GM12864 (cell line): ENCODE measurements at regions not wholly inside any gene's neighbourhood (a gene's known extent, or its start where the extent isn't known, plus 50 kb on each side); places are given as distances from the start of the nearest gene placed in this dataset.

Source experiments
- DNase-seq: peaks from one replicate; pipeline ENCODE4 v3.0.0-alpha.2; 2011; ENCODE audit warnings: low read depth
- H3K4me3 ChIP-seq: 2 replicates; pipeline ENCODE4 v1.5.1; 2011; ENCODE audit warnings: mild to moderate bottlenecking, low read depth, low read length, control low read depth
- CTCF ChIP-seq: IDR thresholded peaks from 2 replicates; pipeline ENCODE4 v1.5.1; 2011; ENCODE audit warnings: low read depth, mild to moderate bottlenecking, moderate library complexity, low read length, control low read depth, inconsistent platforms; ENCODE audit errors: missing control alignments

- no peak for TF ChIP-seq CTCF
- no peak for DNase-seq
- H3K4me3 ChIP-seq, result no peak overlapping the region
Measured at GRCh38 chr1:114324662-114324965, 170.9 kb upstream of the SYT6 start.

GRCh38 chr1:114323959-114324661 lies 170.4 kb upstream of the SYT6 start:
- no peak overlapping the region for H3K4me3 ChIP-seq
- TF ChIP-seq CTCF, result no peak
- DNase-seq, result no peak

- H3K4me3 ChIP-seq, result no peak overlapping the region
- DNase-seq, result no peak
- TF ChIP-seq CTCF, result no peak
Measured at GRCh38 chr1:114322734-114323133, 169.1 kb upstream of the SYT6 start.

- no peak overlapping the region for H3K4me3 ChIP-seq
- DNase-seq, result no peak
- TF ChIP-seq CTCF, result no peak
Measured at GRCh38 chr1:114322207-114322606, 168.5 kb upstream of the SYT6 start.

GRCh38 chr1:114320586-114320985 lies 166.9 kb upstream of the SYT6 start:
- H3K4me3 ChIP-seq, result no peak overlapping the region
- no peak for TF ChIP-seq CTCF
- no peak for DNase-seq

- H3K4me3 ChIP-seq, result no peak overlapping the region
- TF ChIP-seq CTCF, result no peak
- DNase-seq, result no peak
Measured at GRCh38 chr1:114319418-114319817, 165.7 kb upstream of the SYT6 start.

GRCh38 chr1:114318961-114319360 lies 165.3 kb upstream of the SYT6 start:
- TF ChIP-seq CTCF, result no peak
- no peak overlapping the region for H3K4me3 ChIP-seq
- no peak for DNase-seq
